IMR-90 (cell line): ENCODE measurements at regions not wholly inside any gene's neighbourhood (a gene's known extent, or its start where the extent isn't known, plus 50 kb on each side); places are given as distances from the start of the nearest gene placed in this dataset.

Experiments
- ATAC-seq: fragments of 200-7000 bp; cut with Tn5 transposase; 2 replicates; pipeline ENCODE4 v1.9.1; 2020; ENCODE audit warnings: low read depth, mild to moderate bottlenecking, moderate library complexity
- BruUV-seq: library from RNA; stranded (reverse); fragments of 400-500 nt; replicated peaks from 2 replicates; lab custom pipeline; 2021; lab: Mats Ljungman, UMichigan
- CTCF ChIA-PET: fragments of 300-600 bp; formaldehyde crosslinking; extraction: SDS; loops from one replicate; lab custom pipeline; 2021; ENCODE audit warnings: antibody characterized with exemption; lab: Yijun Ruan, JAX
- POLR2A ChIA-PET: fragments of 300-600 bp; sonication (Branson Sonifier 250); formaldehyde crosslinking; loops from one replicate; lab custom pipeline; 2022; ENCODE audit warnings: antibody characterized with exemption; ENCODE audit not compliant: unreplicated experiment; lab: Charles Lee
- DNase-seq: peaks from one replicate; pipeline ENCODE4 v3.0.0; 2013
- H2AFZ ChIP-seq: replicated peaks from 2 replicates; pipeline ENCODE3; 2013; ENCODE audit warnings: low read length, mild to moderate bottlenecking; ENCODE audit not compliant: poor library complexity
- H2AK5ac ChIP-seq: 2 replicates; pipeline ENCODE4 v1.6.1; 2013; ENCODE audit warnings: low read depth, low read length, inconsistent platforms
- H2AK9ac ChIP-seq: replicated peaks from 2 replicates; pipeline ENCODE3; 2013; ENCODE audit warnings: mild to moderate bottlenecking, low read depth, low read length, moderate library complexity; ENCODE audit not compliant: poor library complexity
- H2BK120ac ChIP-seq: 2 replicates; pipeline ENCODE4 v1.6.1; 2013; ENCODE audit warnings: low read depth, low read length, inconsistent platforms
- H2BK15ac ChIP-seq: 3 replicates; pipeline ENCODE4 v1.6.1; 2013; ENCODE audit warnings: low read depth, low read length, inconsistent platforms
- H2BK20ac ChIP-seq: 2 replicates; pipeline ENCODE4 v1.6.1; 2013; ENCODE audit warnings: low read depth, mild to moderate bottlenecking, inconsistent platforms, low read length, moderate library complexity
- H2BK5ac ChIP-seq: 2 replicates; pipeline ENCODE4 v1.6.1; 2013; ENCODE audit warnings: mild to moderate bottlenecking, low read depth, low read length, inconsistent platforms; ENCODE audit not compliant: poor library complexity, severe bottlenecking
- H3K14ac ChIP-seq: replicated peaks from 2 replicates; pipeline ENCODE4 v1.6.1; 2013; ENCODE audit warnings: low read depth, low read length, inconsistent platforms
- H3K18ac ChIP-seq: 2 replicates; pipeline ENCODE4 v1.6.1; 2013; ENCODE audit warnings: low read depth, low read length, control low read depth
- H3K23ac ChIP-seq: 2 replicates; pipeline ENCODE4 v1.6.1; 2013; ENCODE audit warnings: low read depth, low read length, inconsistent platforms
- H3K27ac ChIP-seq: 2 replicates; pipeline ENCODE4 v1.5.1; 2013; ENCODE audit warnings: mild to moderate bottlenecking, control low read depth, low read length; ENCODE audit not compliant: insufficient read depth
- H3K27me3 ChIP-seq: 2 replicates; pipeline ENCODE4 v1.6.1; 2013; ENCODE audit warnings: low read length; ENCODE audit not compliant: control insufficient read depth, insufficient read depth
- H3K36me3 ChIP-seq: 2 replicates; pipeline ENCODE4 v1.6.1; 2013; ENCODE audit warnings: low read length, mixed read lengths; ENCODE audit not compliant: control insufficient read depth, insufficient read depth
- H3K4ac ChIP-seq: 2 replicates; pipeline ENCODE4 v1.6.1; 2013; ENCODE audit warnings: low read depth, low read length, inconsistent platforms
- H3K4me1 ChIP-seq: 2 replicates; pipeline ENCODE4 v1.6.1; 2013; ENCODE audit warnings: low read length, mixed read lengths; ENCODE audit not compliant: control insufficient read depth, insufficient read depth
- H3K4me2 ChIP-seq: 2 replicates; pipeline ENCODE4 v1.6.1; 2013; ENCODE audit warnings: low read depth, mild to moderate bottlenecking, control low read depth, low read length, moderate library complexity
- H3K4me3 ChIP-seq: 2 replicates; pipeline ENCODE4 v1.5.1; 2013; ENCODE audit warnings: low read depth, mild to moderate bottlenecking, control low read depth, low read length, moderate library complexity; ENCODE audit not compliant: insufficient read depth
- H3K56ac ChIP-seq: 2 replicates; pipeline ENCODE4 v1.6.1; 2013; ENCODE audit warnings: low read length, inconsistent platforms; ENCODE audit not compliant: insufficient read depth; ENCODE audit errors: extremely low read depth
- H3K79me1 ChIP-seq, 2 experiments: 2 replicates each; pipeline ENCODE4 v1.6.1; 2013; ENCODE audit warnings: low read length in 2 of 2, inconsistent platforms in 1 of 2, low read depth in 1 of 2
- H3K9ac ChIP-seq: 2 replicates; pipeline ENCODE4 v1.6.1; 2013; ENCODE audit warnings: low read depth, low read length, control low read depth
- H3K9me1 ChIP-seq: 2 replicates; pipeline ENCODE4 v1.6.1; 2013; ENCODE audit warnings: low read length, inconsistent platforms; ENCODE audit not compliant: insufficient read depth
- H3K9me3 ChIP-seq: 2 replicates; pipeline ENCODE4 v1.6.1; 2013; ENCODE audit warnings: low read length; ENCODE audit not compliant: control insufficient read depth, insufficient read depth
- H4K20me1 ChIP-seq: 2 replicates; pipeline ENCODE4 v1.6.1; 2013; ENCODE audit warnings: low read length, inconsistent platforms; ENCODE audit not compliant: insufficient read depth
- H4K5ac ChIP-seq: 2 replicates; pipeline ENCODE4 v1.6.1; 2013; ENCODE audit warnings: mild to moderate bottlenecking, low read depth, low read length, control low read depth
- H4K8ac ChIP-seq, 2 experiments: 2 replicates each; pipeline ENCODE4 v1.6.1; 2013; ENCODE audit warnings: low read depth in 2 of 2, low read length in 2 of 2, control low read depth in 1 of 2, inconsistent platforms in 1 of 2
- H4K91ac ChIP-seq: 2 replicates; pipeline ENCODE4 v1.6.1; 2013; ENCODE audit warnings: low read depth, low read length, inconsistent platforms; ENCODE audit not compliant: insufficient read depth
- BHLHE40 ChIP-seq: fragments of 150-350 bp; IDR thresholded peaks from 2 replicates; pipeline ENCODE4 v1.6.1; 2016; ENCODE audit warnings: mild to moderate bottlenecking, low read depth, low read length
- CEBPB ChIP-seq: IDR thresholded peaks from 2 replicates; pipeline ENCODE4 v1.6.1; 2012; ENCODE audit warnings: low read depth, low read length, improper control_type of control experiment
- CHD1 ChIP-seq: IDR thresholded peaks from 2 replicates; pipeline ENCODE4 v1.6.1; 2012; ENCODE audit warnings: low read depth, low read length, improper control_type of control experiment
- FOS ChIP-seq: fragments of 150-350 bp; IDR thresholded peaks from 2 replicates; pipeline ENCODE4 v1.6.1; 2016; ENCODE audit warnings: low read depth, low read length
- MAFK ChIP-seq: IDR thresholded peaks from 2 replicates; pipeline ENCODE4 v1.6.1; 2012; ENCODE audit warnings: low read depth, low read length, improper control_type of control experiment
- MAZ ChIP-seq: IDR thresholded peaks from 2 replicates; pipeline ENCODE4 v1.6.1; 2012; ENCODE audit warnings: low read depth, mild to moderate bottlenecking, low read length, improper control_type of control experiment, moderate library complexity, borderline replicate concordance
- MXI1 ChIP-seq: IDR thresholded peaks from 2 replicates; pipeline ENCODE4 v1.6.1; 2012; ENCODE audit warnings: low read depth, mild to moderate bottlenecking, low read length, moderate library complexity, borderline replicate concordance
- POLR2A ChIP-seq: IDR thresholded peaks from 2 replicates; pipeline ENCODE4 v1.6.1; 2012; ENCODE audit warnings: mild to moderate bottlenecking, low read depth, low read length
- RAD21 ChIP-seq: IDR thresholded peaks from 2 replicates; pipeline ENCODE4 v1.6.1; 2012; ENCODE audit warnings: low read length, improper control_type of control experiment
- RCOR1 ChIP-seq: IDR thresholded peaks from 2 replicates; pipeline ENCODE4 v1.6.1; 2012; ENCODE audit warnings: mild to moderate bottlenecking, low read length, improper control_type of control experiment; ENCODE audit not compliant: insufficient replicate concordance
- RFX5 ChIP-seq: IDR thresholded peaks from 2 replicates; pipeline ENCODE4 v1.8.0; 2012; ENCODE audit warnings: low read depth, mild to moderate bottlenecking, low read length, moderate library complexity
- SMC3 ChIP-seq: fragments of 150-350 bp; IDR thresholded peaks from 2 replicates; pipeline ENCODE4 v1.6.1; 2016; ENCODE audit warnings: low read depth, mild to moderate bottlenecking, antibody characterized with exemption, low read length, moderate library complexity
- WGBS, 2 experiments: methylation state at CpG; one replicate each; pipeline versions ENCODE4 v1.1.5 to v1.1.7; 2013; ENCODE audit warnings: missing lambda C conversion rate in 2 of 2; ENCODE audit not compliant: insufficient read length in 1 of 2; ENCODE audit errors: extremely low coverage in 2 of 2; 5-methylcytosine and 5-hydroxymethylcytosine counted together
- dilution Hi-C: fragments of 300-500 bp; cut with HindIII; formaldehyde crosslinking; loops from one replicate; pipeline ENCODE4 v1.14.3; 2018; ENCODE audit warnings: low sequenced_read_pairs; ENCODE audit not compliant: unreplicated experiment
- in situ Hi-C: fragments of 300-500 bp; cut with MboI; formaldehyde crosslinking; loops from 3 replicates; pipeline ENCODE4 v1.14.3; 2019; ENCODE audit warnings: low sequenced_read_pairs, inconsistent platforms, mixed read lengths
- intact Hi-C: fragments of 100-400 bp; cut with micrococcal nuclease; formaldehyde crosslinking; loops from 2 replicates; pipeline ENCODE4 v1.10.0; 2022
- TF ChIP-seq, protein P1 (sequence below): fragments of 150-350 bp; IDR thresholded peaks from 2 replicates; pipeline ENCODE4 v1.6.1; 2016; ENCODE audit warnings: low read depth, mild to moderate bottlenecking, low read length, moderate library complexity, borderline replicate concordance
- TF ChIP-seq, protein P2 (sequence below): fragments of 150-350 bp; IDR thresholded peaks from 2 replicates; pipeline ENCODE4 v1.6.1; 2017; ENCODE audit warnings: mild to moderate bottlenecking, antibody characterized with exemption, low read length, low read depth
- TF ChIP-seq, protein P3 (sequence below): conservative IDR thresholded peaks from 2 replicates; pipeline ENCODE4 v1.5.1; 2012; ENCODE audit warnings: mild to moderate bottlenecking, low read depth, low read length, improper control_type of control experiment

DNA sequence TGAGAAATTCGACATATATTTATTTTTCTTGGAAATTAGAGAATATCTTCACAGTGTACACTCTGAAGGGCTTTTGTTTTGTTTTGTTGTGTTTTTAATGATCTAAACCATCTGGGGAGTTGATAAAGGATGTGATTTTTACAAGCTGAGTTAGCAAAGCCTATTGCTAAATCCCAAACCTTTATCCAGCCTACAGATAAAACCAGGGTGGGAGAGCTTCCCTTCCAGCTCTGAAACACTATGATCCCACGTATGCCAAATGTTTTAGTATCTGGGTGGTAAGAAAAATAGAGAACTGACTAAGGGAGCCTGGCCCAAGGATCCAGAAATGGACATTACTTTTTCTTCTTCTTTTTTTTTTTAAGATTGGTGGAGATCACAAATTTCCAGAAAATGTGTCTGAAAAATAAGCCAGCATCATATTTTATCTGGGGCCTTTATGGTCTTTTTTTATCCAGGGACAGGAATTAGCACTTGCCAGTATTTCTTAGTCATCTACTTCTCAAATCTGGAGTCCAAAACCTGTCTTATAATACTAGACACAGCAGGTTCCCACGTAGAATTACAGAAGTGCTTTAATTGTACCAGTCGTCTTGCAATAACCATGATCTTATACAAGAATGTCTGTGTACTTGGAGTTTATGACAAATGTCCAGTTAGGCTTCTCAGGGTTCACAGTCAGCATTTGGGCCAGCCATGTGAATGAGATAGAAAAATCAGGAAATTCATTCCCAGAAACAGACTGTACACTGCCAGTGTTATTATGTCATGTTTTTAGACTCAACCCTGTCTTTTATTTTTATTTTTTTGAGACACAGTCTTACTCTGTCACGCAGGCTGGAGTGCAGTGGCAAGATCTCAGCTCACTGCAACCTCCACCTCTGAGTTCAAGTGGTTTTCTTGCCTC, 290.8 kb upstream of the MPDZ start:
- Histone ChIP-seq H3K23ac (no peak overlapping the region), H2BK5ac (no peak overlapping the region), H3K79me1 (no peaks in the 10 kb centered on the region), H3K18ac (no peak overlapping the region), H2AK5ac (no peak overlapping the region), H3K27ac (no peak overlapping the region), H2AK9ac (no peak overlapping the region), H4K5ac (no peak overlapping the region), H3K56ac (no peak overlapping the region), H3K9ac (no peak overlapping the region), H3K36me3 (no peaks in the 10 kb centered on the region), H3K14ac (no peak overlapping the region), H3K4me2 (no peak overlapping the region), H4K91ac (no peak overlapping the region), H3K4me1 (no peaks in the 10 kb centered on the region), H2BK20ac (no peak overlapping the region), H2AFZ (no peak overlapping the region), H2BK120ac (no peak overlapping the region), H4K8ac (no peak overlapping the region), H4K20me1 (no peaks in the 10 kb centered on the region), H3K9me1 (no peaks in the 10 kb centered on the region), H3K27me3 (peaks cover 2% of the 10 kb centered on the region; the same call in 1 of the 2 replicates), H3K4me3 (no peak overlapping the region), H2BK15ac (no peak overlapping the region), H3K9me3 (no peaks in the 10 kb centered on the region), H3K4ac (no peak overlapping the region)
- ChIA-PET CTCF (no interaction called here), POLR2A (no interaction called here)
- in situ Hi-C loops (no loop called here), intact Hi-C loops (no loop called here), dilution Hi-C loops (no loop called here)
- no TSS peak for BruUV-seq
- ATAC-seq, result no peak
- no peak for DNase-seq
- 75% methylated on average over 1 of the region's 5 CpGs; no CpG with 5 or more reads in 1 of the 2 experiments for WGBS, 2 experiments
- TF ChIP-seq RFX5, result no peak
- TF ChIP-seq BHLHE40, result no peak
- no peak for TF ChIP-seq POLR2A
- TF ChIP-seq RAD21, result no peak
- no peak for TF ChIP-seq FOS
- TF ChIP-seq MXI1, result no peak
- TF ChIP-seq, protein P1, sequence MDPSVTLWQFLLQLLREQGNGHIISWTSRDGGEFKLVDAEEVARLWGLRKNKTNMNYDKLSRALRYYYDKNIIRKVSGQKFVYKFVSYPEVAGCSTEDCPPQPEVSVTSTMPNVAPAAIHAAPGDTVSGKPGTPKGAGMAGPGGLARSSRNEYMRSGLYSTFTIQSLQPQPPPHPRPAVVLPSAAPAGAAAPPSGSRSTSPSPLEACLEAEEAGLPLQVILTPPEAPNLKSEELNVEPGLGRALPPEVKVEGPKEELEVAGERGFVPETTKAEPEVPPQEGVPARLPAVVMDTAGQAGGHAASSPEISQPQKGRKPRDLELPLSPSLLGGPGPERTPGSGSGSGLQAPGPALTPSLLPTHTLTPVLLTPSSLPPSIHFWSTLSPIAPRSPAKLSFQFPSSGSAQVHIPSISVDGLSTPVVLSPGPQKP, result no peak
- no peak for TF ChIP-seq RCOR1
- TF ChIP-seq, protein P2, sequence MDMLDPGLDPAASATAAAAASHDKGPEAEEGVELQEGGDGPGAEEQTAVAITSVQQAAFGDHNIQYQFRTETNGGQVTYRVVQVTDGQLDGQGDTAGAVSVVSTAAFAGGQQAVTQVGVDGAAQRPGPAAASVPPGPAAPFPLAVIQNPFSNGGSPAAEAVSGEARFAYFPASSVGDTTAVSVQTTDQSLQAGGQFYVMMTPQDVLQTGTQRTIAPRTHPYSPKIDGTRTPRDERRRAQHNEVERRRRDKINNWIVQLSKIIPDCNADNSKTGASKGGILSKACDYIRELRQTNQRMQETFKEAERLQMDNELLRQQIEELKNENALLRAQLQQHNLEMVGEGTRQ, result no peak
- TF ChIP-seq CEBPB, result no peak
- TF ChIP-seq SMC3, result no peak
- no peak for TF ChIP-seq CHD1
- TF ChIP-seq, protein P3, sequence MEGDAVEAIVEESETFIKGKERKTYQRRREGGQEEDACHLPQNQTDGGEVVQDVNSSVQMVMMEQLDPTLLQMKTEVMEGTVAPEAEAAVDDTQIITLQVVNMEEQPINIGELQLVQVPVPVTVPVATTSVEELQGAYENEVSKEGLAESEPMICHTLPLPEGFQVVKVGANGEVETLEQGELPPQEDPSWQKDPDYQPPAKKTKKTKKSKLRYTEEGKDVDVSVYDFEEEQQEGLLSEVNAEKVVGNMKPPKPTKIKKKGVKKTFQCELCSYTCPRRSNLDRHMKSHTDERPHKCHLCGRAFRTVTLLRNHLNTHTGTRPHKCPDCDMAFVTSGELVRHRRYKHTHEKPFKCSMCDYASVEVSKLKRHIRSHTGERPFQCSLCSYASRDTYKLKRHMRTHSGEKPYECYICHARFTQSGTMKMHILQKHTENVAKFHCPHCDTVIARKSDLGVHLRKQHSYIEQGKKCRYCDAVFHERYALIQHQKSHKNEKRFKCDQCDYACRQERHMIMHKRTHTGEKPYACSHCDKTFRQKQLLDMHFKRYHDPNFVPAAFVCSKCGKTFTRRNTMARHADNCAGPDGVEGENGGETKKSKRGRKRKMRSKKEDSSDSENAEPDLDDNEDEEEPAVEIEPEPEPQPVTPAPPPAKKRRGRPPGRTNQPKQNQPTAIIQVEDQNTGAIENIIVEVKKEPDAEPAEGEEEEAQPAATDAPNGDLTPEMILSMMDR, result no peak
- TF ChIP-seq MAZ, result no peak
- TF ChIP-seq MAFK, result no peak
